ENCODE measurements at regions not wholly inside any gene's neighbourhood (a gene's known extent, or its start where the extent isn't known, plus 50 kb on each side); places are given as distances from the start of the nearest gene placed in this dataset.

DNA sequence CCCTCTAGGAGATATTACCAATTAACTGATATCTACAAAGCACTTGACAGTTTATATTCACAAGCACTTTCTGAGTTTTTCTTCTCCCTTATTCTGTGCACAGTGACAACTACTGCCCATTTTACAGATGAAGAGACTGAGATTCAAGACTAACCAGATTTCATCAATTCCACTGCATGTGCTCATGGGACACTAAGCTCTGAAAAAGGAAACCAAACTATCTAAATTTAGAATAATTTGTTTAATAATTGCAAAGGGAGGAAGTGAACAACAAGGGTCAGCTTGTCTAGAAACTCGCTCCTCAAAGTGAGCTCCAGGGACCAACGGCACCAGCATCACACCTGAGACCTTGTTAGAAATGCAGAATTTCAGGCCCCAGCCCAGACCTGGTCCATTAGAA is 50.8 kb upstream of the MYLIP start:
- DNase-seq (ENCODE audit: low read depth in 2 of 2, low spot score in 1 of 2), result no peak

DNA sequence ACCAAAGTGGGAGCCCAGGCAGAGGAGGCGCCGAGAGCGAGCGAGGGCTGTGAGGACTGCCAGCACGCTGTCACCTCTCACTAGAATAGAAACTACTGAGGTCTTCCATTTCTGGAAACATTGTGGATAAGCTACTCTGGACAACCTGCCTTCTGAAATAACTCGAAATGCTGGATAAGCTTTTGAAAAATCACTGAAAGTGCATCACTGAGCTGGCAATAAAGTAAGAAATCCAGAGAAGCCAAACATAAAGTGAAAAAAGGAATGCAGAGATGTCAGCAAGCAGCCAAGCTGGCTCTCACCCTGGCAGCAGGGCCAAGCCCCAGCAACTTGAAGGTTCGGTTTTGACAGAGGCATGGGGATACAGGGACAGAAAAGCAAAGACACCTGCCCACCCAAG is 59.2 kb upstream of the MYLIP start:
- DNase-seq (ENCODE audit: low read depth in 2 of 2, low spot score in 1 of 2), result no peak

DNA sequence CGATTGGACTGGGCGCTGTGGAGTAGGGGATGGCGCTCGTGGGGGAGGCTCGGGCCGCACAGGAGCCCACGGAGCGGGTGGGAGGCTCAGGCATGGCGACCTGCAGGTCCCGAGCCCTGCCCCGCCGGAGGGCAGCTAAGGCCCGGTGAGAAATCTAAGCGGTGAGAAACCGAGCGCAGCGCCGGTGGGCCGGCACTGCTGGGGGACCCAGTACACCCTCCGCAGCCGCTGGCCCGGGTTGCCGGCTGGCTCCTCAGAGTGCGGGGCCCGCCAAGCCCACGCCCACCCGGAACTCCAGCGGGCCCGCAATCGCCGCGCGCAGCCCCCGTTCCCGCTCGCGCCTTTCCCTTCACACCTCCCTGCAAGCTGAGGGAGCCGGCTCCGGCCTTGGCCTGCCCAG is 59.7 kb upstream of the MYLIP start:
- DNase-seq (ENCODE audit: low read depth in 2 of 2, low spot score in 1 of 2), result no peak

DNA sequence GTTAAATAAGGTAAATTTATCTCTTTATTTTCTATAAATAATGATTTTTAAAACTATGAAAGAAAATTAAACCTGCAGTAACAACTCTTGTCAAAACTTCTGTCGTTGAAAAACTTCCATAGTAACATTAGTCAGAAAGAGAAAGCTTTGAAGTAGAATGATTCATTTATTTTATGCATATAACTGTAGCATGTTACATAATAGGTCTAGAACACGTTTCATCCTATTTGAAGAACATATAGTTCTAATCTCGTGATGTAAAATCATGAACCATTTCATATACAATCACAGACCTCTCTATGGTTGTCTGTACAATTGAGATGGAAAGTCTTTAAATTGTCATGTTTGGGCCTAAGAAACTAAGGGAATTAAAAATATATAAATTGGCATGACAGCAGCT is 61.3 kb upstream of the MYLIP start:
- no peak for DNase-seq (ENCODE audit: low read depth in 2 of 2, low spot score in 1 of 2)

DNA sequence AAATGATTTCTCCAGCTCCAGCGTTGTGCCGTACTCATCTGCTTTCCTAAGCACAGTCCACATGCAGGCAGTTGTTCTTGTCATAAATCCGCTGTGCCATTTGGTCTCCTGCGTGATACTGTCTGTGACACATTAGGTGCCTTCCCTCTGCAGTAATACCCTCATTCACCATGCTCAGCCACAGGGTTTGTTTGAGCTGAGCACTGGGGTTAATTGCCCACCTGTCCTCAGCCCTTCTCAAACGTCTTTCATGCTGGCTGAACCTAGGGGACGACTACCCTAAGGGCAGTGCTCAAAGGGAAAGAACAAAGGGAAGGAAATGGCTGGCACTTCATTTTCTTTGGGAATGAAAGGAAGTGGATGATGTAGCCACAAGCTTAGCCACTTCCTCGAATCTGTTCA is 64.2 kb upstream of the MYLIP start:
- no peak for DNase-seq (ENCODE audit: low read depth in 2 of 2, low spot score in 1 of 2)

DNA sequence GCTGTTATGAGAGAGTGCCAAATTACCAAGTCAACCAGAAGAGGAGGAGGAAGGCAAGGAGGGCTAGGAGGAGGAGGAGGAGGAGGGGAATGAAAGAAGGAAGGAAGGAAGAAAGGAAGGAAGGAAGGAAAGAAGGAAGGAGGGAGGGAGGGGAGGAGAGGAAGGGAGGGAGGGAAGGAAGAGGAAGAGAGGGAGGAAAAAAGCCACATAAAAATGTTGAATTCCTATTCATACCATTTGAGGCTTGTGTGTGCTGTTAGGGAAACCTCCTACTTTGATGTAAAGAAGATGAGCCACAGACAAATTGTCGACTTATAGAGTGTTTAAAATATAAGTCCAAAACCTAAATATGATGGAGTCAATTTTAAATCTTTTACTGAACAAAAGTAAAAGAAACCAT is 65.3 kb upstream of the MYLIP start:
- no peak for DNase-seq (ENCODE audit: low read depth in 2 of 2, low spot score in 1 of 2)

DNA sequence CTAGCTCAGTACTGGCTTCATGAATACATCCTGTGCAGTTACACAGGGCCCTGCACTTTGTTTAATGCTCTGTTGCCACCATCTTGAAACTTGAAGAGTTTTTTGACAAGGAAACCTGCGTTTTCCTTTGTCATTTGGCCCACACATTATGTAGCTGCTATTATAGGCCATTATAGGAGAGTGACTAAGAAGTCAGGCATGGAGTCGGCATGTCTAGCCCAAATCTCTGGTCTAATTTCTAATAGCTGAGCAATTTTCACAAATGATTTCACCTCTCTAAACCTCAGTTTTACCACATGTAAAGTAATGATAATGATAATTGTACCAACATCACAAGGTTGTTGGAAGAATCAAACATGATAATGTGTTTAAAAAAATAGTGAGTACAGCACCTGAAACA is 67.1 kb upstream of the MYLIP start:
- DNase-seq (ENCODE audit: low read depth in 2 of 2, low spot score in 1 of 2), result no peak

DNA sequence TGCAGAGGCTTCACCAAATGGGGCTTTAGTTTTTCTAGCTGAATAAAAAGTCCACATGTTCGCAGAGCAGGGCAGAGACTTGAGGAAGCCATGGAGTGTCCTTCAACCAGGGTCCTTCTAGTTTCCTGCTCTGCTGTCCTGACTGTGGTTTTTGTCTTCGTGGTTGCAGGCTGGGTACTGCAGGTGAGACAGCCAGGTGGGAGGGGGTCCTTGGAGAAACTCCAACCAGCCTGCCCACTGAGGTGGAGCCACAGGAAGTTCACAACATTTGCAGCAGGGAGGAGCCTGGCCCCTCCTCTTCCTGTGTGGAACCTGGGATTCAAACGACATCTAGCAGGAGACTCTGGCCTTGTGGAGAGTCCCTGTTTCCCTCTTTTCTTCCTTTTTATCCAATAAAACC is 68.8 kb upstream of the MYLIP start:
- DNase-seq (ENCODE audit: low read depth in 2 of 2, low spot score in 1 of 2), result no peak

DNA sequence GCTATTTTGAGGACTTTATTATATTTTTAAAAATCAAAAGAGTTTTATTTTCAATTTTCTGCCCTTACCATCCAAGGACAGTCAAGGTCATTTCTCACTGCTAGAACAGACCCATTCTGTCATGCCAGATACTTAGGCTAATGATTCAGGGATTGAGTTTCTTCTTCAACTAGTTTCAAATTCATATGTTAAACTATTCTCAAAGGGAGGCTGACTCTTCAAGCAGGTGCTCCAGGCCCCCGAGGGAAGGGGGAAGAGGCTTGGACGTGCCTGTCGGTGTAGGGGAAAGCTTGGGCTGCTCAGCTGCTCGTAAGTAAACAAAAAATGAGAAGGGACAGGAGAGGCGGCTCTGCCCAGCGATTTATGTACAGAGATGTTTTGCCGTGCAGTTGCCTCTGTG is 69.4 kb upstream of the MYLIP start:
- no peak for DNase-seq (ENCODE audit: low read depth in 2 of 2, low spot score in 1 of 2)

DNA sequence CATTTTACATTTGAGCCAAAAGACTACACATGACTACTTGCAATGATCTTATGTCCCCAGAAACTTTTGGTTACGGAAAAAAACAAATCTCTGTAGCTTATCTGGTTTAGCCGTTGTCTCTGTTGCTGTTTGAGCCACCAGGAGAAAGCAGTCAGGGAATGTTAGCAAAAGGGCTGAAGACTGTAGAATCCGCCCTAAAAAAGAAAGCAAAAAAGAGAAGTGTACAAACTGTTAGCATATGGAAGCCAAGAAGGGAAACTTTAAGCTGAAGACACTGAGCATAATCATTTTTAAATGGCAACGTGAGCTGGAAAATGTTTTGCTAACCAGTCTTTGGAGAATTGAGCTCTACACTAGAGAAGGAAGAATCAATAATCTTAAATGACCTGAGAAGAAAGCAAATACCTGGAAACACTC is 69.9 kb upstream of the MYLIP start:
- DNase-seq (ENCODE audit: low read depth in 2 of 2, low spot score in 1 of 2), result no peak

DNA sequence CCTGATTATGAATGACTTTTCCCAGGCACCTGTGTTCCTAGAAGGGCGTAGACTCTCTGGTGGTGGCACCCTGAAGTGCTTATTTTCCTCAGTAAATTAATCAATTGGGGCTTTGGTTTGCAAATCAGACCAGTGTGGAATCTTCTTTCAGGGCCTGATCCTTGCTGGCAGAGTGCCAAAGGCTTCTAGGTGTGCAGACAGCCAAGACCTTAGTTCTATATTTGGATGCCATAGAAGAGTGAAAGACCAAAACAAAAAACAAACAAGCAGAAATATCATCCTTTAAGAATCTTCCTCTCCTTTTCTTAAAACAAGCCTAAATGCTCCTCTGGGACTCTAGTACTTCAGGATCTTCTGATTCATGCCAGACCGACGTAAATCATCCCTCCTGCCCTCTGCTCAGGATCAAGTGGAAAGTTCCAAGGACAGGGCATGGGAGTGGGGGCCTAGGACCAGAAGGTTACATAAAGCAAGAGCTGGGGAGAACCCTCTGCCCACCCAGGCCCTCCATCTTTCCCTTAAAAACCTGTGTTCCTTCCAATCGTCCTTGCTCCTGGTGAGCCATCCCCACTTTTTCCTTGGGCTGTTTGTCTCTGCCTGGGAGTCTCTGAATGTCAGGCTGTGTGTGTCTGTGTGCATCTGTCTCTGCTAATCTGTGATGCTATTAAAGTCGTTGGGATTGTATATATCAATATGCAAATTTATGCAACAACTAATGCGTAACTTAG is 70.5 kb upstream of the MYLIP start:
- DNase-seq (ENCODE audit: low read depth in 2 of 2, low spot score in 1 of 2), result no peak

DNA sequence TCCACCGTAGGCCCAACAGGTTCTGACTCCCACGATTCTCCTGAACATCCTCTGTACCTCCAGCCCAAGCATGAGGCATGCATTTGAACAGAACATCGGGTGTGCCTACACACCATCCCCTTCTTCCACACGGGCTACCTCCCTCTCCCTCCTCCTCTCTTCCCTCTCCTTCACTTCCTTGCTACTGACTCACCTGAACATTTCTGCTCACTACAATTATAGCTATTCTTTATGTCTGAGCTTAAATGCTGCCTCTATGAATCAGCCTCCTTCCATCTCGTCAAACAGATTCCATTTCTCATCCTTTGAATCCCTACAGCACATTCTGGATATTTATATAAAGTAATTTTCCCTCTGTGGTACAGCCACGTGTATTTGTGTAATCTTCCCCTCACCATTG is 71.4 kb upstream of the MYLIP start:
- no peak for DNase-seq (ENCODE audit: low read depth in 2 of 2, low spot score in 1 of 2)

DNA sequence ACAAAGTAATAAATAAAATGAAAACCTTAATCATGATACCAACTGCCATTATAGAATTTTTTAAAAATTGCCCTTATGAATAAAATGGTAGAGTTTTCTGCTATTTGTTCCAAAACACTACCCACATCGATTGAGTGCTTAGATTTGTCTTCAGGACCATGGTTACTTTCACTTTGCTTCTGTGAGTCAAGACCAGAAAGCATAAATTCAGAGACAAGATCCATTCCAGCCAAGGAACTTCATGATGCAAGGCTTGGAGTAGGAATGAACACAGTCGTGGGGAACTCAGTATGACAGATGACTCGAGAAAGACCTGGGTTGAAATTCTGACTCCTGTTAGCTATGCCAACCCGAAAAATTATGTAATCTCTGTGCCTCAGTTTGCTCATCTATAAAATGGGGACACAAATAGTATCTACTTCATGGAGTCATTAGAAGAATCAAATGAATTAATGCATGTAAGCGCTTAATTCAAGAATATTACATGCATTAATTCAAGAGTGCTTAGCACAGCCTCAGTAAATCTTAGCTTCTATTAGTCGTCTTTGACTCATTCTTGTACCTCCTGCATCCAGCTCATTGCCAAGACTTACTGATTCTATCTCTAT is 72.5 kb upstream of the MYLIP start:
- DNase-seq (ENCODE audit: low read depth in 2 of 2, low spot score in 1 of 2), result no peak

DNA sequence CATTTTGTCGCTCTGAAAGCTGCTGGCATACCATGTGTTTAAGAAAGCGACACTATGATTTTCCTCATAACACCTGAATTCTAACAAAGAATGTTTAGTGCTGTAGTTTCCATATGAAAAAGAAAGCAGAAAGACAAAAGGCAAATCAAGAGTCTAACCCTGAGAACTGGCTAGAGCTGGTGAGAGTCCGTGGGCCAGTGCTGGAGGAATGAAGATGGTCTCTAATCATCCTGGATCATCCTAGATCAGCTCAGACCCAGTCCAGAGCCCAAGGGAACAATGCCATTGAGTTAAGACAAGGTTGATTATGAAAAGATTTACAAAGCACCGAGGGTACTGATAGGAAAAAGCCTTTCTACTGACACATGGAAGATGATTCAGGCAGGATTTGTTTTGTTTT is 73.0 kb upstream of the MYLIP start:
- DNase-seq (ENCODE audit: low read depth in 2 of 2, low spot score in 1 of 2), result no peak

DNA sequence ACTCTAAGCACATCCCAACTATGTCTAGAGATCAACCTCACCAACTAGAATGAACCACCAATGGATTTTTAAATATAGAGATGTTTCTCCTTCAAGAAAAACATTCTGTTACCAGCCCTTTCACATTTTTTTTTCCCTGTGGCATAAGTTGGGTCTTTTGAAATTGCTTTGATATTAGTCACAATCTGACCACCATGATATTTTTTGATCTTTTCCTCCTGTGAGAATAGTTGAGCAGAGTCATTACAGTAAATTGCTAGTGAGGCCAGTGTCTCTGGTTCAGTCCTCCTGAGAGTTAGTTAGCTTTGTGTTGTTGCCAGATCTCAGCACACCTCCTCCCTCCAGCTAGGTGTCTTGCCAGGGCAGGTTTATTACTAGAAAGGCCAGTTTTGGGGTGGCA is 79.7 kb upstream of the MYLIP start:
- DNase-seq (ENCODE audit: low read depth in 2 of 2, low spot score in 1 of 2), result no peak

DNA sequence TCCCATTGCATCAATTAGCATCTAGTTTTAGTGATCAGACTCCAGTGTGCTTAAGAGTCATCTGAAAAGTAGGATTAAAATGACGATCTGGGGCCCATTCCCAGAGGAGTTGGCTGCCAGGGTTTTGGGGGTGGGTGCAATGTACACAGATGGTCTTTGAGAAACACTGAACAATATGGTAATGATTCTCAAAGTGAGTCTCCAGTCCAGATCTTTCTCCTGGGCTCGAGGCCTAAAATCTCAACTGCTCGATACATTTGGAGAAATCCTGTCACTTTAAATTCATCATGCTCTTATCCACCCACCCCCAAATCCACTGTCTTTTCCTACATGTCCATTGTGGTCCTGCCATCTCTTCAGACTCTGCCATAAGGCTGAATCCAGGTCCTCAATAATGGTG is 80.7 kb upstream of the MYLIP start:
- no peak for DNase-seq (ENCODE audit: low read depth in 2 of 2, low spot score in 1 of 2)

DNA sequence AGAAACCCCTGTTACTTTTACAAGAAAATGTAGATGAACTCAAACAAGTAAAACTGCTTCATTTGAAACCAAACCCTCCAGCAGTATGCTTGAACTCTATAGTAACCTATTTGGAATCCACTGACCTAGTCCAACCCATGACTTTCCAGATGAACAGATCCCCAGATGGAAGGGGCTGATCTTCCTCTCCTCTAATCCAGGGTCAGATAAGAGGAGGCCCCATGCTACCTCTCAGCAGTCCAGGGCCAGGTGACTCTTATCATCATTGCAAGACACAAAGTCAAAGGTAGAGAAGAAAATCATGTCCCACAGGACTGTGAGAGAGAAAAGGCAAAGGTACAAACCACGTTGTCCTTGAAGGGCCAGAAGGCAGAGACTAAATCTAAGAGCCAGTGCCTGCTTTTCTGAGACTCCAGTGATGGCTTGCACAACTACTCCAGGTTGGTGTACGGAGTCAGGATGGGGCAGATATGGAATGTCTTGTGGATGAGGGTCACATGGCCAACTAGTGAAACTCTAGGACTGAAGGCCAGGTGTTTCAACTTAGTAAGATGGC is 81.4 kb upstream of the MYLIP start:
- DNase-seq (ENCODE audit: low read depth in 2 of 2, low spot score in 1 of 2), result no peak

DNA sequence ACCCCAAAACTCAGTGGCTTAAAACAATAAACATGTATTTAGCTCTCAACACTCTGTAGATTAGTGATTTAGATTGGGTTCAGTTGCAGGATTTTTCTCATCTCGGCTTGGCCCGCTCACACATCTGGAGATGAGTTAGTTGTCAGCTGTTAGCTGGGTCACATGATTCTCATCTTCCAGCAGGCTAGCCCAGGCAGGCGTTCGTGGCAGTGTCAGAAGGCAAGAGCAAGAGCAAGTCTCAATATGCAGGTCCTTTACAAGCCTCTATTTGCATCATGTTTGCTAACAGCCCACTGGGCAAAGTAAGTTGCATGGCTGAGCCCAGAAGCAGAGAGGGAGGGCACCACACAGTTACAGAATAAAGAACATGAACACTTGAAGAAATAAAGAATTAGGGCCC is 83.6 kb upstream of the MYLIP start:
- DNase-seq (ENCODE audit: low read depth in 2 of 2, low spot score in 1 of 2), result no peak

DNA sequence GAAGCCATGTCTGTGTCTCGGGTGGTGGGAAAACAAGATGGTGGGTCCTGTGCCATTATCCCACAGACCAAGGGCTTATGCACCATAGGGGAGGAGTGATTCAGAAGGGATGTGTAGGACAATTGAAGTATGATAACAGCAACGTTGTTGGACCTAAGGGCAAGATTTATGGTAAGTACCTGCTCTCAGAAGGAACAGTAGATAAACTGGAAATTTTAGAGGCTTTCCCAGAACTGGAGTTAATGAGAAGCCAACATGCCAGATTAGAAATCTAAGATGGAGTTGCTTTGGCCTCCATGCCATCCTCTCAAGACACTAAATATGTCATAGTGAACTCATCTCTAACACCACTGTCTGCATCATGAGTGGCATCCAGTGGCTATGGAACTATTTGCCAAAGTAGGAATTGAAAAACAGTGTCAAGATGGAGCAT is 84.7 kb upstream of the MYLIP start:
- no peak for DNase-seq (ENCODE audit: low read depth in 2 of 2, low spot score in 1 of 2)

DNA sequence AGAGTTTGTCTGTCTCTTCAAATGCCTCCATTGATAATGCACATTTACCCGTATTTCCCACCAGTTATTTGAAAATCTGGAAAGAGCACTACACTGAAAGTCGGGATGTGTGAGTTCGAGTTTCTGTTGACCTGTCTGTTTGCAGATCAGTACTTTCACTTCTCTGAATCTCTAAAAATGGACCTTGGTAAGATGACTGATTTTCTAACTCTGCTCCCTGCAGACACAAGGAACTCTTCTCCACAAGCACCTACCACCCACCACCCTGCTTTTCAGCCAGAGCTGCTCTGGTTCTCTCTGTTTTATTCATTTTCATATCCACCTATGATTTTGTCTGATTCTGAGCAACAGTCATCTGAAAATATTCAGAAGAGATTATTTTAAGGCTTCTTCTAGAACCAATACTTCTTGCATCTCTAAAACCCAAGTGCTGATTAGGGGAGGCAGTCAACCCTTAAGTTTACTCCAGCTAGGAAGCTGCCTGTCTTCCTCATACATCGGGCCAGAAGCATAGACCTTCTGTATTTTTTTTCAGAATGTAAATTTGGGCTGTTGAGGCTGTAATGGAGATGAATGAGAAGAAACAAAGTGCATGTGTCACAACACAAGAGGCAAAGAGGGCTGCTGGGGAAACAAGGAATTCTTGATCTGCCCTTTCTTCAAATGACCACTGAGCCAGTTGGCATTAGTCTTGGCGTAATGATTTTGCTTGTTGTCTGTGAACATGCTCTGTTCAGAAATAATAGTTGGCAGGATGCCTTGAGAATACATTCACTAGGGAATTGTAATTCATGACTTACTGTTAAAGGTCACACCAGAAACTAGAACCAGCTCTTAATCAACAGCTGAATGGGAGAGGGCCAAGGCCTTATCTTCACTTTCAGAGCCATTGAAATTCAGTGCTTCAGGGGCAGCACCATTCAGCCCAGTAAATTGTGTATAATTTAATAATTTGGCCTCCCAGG is 85.4 kb upstream of the MYLIP start:
- no peak for DNase-seq (ENCODE audit: low read depth in 2 of 2, low spot score in 1 of 2)

DNA sequence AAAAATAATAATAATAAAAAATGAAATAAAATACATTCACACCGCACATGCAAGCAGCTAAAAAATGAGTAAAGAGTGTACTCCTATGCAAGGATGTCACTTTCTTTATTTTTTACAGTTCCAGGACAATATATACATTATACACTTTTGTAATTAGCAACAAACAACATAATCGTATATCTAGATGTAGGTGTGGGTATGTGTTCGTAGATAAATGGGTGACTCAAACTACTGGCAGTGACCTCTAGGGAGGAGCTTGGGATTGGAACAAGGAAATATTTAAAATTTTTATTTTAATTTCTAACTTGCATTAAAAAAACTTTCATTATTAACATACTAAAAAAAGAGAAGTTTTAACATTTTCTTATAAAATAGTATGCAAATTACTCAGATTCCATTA is 86.1 kb upstream of the MYLIP start:
- no peak for DNase-seq (ENCODE audit: low read depth in 2 of 2, low spot score in 1 of 2)

DNA sequence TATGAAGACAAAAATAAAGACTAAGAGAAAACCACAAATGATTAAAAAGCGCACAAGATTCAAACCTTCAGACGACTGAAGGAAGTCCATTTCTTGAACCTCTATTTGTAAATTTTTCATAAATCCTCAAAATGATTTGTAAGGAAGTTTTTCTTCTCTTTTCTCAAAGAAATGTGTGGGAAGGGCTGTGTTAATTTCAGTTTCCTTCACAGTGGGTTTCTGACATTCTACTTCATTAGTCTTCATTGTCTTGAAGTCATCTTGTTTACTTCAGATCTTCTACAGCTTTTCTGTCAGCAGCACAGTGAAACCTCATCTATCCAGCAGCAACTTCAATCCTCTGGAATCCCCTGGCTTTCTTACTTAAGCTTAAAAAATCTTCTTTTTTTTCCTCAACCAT is 87.6 kb upstream of the MYLIP start:
- no peak for DNase-seq (ENCODE audit: low read depth in 2 of 2, low spot score in 1 of 2)
